HEK293 (cell line): ENCODE measurements at regions not wholly inside any gene's neighbourhood (a gene's known extent, or its start where the extent isn't known, plus 50 kb on each side); places are given as distances from the start of the nearest gene placed in this dataset.

Experiments
- EGR2 ChIP-seq: fragments of 450-650 bp; formaldehyde crosslinking; IDR thresholded peaks from 2 replicates; pipeline ENCODE4 v1.5.1; 2016; ENCODE audit warnings: low read depth, missing biosample characterization, missing genetic modification characterization
- GLIS1 ChIP-seq: fragments of 450-650 bp; formaldehyde crosslinking; IDR thresholded peaks from 2 replicates; pipeline ENCODE4 v1.5.1; 2016; ENCODE audit warnings: missing biosample characterization, missing genetic modification characterization
- HOXA7 ChIP-seq: sonication (generic); formaldehyde crosslinking; IDR thresholded peaks from 2 replicates; pipeline ENCODE4 v1.8.1; 2022; ENCODE audit warnings: missing genetic modification reagents, borderline replicate concordance
- ZBTB7A ChIP-seq: fragments of 450-650 bp; formaldehyde crosslinking; IDR thresholded peaks from 2 replicates; pipeline ENCODE4 v1.5.1; 2016; ENCODE audit warnings: low read depth, missing biosample characterization, missing genetic modification characterization
- ZNF274 ChIP-seq, 2 experiments: fragments of 200-500 bp in 1 of 2; fragments of 450-650 bp in 1 of 2; sonication (Bioruptor generic) in 1 of 2; formaldehyde crosslinking in 1 of 2; IDR thresholded peaks; 2 replicates each; pipeline versions ENCODE4 v1.5.1 to v1.6.1; 2014 to 2016; ENCODE audit warnings: borderline replicate concordance in 1 of 2, inconsistent platforms in 1 of 2, low read length in 1 of 2, missing biosample characterization in 1 of 2, missing genetic modification characterization in 1 of 2
- ZNF530 ChIP-seq: fragments of 450-650 bp; formaldehyde crosslinking; IDR thresholded peaks from 2 replicates; pipeline ENCODE4 v1.5.1; 2016; ENCODE audit warnings: low read depth, missing biosample characterization, missing genetic modification characterization
- ZNF549 ChIP-seq: fragments of 450-650 bp; IDR thresholded peaks from 2 replicates; pipeline ENCODE4 v1.5.1; 2018; ENCODE audit warnings: missing biosample characterization, missing genetic modification characterization, mild to moderate bottlenecking, inconsistent platforms, moderate library complexity
- ZNF629 ChIP-seq: fragments of 450-650 bp; formaldehyde crosslinking; IDR thresholded peaks from 2 replicates; pipeline ENCODE4 v1.5.1; 2017; ENCODE audit warnings: missing biosample characterization, missing genetic modification characterization
- ZSCAN30 ChIP-seq: fragments of 450-650 bp; IDR thresholded peaks from 2 replicates; pipeline ENCODE4 v1.5.1; 2018; ENCODE audit warnings: missing biosample characterization, mild to moderate bottlenecking, missing genetic modification characterization, moderate library complexity
- TF ChIP-seq, protein P1 (sequence below): fragments of 450-650 bp; formaldehyde crosslinking; IDR thresholded peaks from 2 replicates; pipeline ENCODE4 v1.5.1; 2016; ENCODE audit warnings: missing biosample characterization, missing genetic modification characterization
- TF ChIP-seq, protein P2 (sequence below): IDR thresholded peaks from 2 replicates; pipeline ENCODE4 v1.6.1; 2011; ENCODE audit warnings: mild to moderate bottlenecking, low read depth, low read length, borderline replicate concordance

DNA sequence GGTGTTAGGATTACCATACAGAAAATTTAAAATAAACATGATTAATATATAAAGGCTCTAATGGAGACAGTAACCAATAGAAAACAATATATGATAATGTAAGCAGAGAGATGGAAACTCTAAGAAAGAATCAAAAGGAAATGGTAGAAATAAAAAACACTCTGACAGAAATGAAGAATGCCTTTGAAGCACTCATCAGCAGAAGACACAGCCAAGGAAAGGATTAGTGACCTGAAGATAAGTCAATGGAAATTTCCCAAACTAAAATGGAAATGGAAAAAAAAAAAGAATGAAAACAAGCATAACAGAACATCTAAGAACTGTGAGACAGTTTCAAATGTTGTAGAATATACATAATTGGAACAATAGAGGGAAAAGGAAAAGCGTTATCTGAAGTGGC lies 302.6 kb downstream of the DRD1 start:
- TF ChIP-seq, protein P1, sequence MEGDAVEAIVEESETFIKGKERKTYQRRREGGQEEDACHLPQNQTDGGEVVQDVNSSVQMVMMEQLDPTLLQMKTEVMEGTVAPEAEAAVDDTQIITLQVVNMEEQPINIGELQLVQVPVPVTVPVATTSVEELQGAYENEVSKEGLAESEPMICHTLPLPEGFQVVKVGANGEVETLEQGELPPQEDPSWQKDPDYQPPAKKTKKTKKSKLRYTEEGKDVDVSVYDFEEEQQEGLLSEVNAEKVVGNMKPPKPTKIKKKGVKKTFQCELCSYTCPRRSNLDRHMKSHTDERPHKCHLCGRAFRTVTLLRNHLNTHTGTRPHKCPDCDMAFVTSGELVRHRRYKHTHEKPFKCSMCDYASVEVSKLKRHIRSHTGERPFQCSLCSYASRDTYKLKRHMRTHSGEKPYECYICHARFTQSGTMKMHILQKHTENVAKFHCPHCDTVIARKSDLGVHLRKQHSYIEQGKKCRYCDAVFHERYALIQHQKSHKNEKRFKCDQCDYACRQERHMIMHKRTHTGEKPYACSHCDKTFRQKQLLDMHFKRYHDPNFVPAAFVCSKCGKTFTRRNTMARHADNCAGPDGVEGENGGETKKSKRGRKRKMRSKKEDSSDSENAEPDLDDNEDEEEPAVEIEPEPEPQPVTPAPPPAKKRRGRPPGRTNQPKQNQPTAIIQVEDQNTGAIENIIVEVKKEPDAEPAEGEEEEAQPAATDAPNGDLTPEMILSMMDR (tag by site-specific recombination) = no peak
- TF ChIP-seq, protein P2, sequence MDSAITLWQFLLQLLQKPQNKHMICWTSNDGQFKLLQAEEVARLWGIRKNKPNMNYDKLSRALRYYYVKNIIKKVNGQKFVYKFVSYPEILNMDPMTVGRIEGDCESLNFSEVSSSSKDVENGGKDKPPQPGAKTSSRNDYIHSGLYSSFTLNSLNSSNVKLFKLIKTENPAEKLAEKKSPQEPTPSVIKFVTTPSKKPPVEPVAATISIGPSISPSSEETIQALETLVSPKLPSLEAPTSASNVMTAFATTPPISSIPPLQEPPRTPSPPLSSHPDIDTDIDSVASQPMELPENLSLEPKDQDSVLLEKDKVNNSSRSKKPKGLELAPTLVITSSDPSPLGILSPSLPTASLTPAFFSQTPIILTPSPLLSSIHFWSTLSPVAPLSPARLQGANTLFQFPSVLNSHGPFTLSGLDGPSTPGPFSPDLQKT = no peak
- TF ChIP-seq ZNF530 (tag by site-specific recombination) = no peak
- TF ChIP-seq ZNF549 (tag by site-specific recombination) = no peak
- no peak for TF ChIP-seq ZNF629 (tag by site-specific recombination)
- TF ChIP-seq ZSCAN30 (tag by site-specific recombination) = no peak
- no peak for TF ChIP-seq ZNF274 (IDR thresholded peaks at IDR 0.05; ENCODE audit: low read length)
- TF ChIP-seq ZNF274 (tag by site-specific recombination; IDR thresholded peaks at IDR 0.05; ENCODE audit: borderline replicate concordance) = no peak
- TF ChIP-seq GLIS1 (tag by site-specific recombination) = no peak
- TF ChIP-seq ZBTB7A (tag by site-specific recombination) = no peak
- TF ChIP-seq EGR2 (tag by site-specific recombination) = no peak
- no peak for TF ChIP-seq HOXA7 (CRISPR knock-in tag)
